Stimulated activated naive CD4-positive, alpha-beta T cell (primary cell): ENCODE measurements at regions not wholly inside any gene's neighbourhood (a gene's known extent, or its start where the extent isn't known, plus 50 kb on each side); places are given as distances from the start of the nearest gene placed in this dataset.

Experiments used
- DNase-seq, 6 experiments: peaks; one replicate each; lab custom pipeline; 2025; lab: John Stamatoyannopoulos, UW

DNA sequence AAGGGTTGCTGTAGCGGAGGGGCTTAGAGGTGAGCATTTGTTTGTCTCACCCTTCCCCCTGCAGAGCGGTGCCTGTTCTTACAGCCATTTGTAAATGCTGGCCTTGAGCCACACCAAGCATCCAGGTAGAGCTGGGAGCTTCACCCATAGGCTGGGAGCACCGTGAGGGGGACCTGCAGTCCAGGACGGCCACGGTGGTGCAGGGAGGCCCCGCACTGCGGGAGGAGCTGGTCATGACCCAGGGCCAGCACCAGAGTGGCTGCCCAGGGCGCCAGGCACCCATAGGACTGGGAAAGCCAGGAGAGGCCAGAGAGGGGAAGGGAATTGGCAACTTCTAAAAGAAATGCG lies 197.3 kb upstream of the ADAMTS16 start:
- no peak for DNase-seq

DNA sequence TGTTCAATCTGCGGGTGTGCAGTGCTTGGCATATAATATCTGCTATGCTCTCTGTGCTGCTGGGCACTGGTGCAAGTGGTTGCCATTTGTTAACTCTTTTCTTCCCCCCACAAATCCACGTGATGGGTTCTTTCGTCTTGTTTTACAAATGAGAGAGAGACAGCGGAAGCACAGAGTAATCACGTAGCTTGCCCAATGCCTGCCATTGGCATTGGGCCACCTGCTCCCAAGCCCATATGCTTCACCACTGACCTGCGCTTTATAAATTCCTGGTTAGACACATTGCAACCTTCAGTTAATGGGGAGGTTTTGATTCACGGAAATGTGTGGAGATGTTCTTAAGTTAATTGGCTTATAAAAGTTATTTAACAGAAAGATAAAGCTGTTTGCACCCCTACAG lies 194.8 kb upstream of the ADAMTS16 start:
- DNase-seq: no peak

DNA sequence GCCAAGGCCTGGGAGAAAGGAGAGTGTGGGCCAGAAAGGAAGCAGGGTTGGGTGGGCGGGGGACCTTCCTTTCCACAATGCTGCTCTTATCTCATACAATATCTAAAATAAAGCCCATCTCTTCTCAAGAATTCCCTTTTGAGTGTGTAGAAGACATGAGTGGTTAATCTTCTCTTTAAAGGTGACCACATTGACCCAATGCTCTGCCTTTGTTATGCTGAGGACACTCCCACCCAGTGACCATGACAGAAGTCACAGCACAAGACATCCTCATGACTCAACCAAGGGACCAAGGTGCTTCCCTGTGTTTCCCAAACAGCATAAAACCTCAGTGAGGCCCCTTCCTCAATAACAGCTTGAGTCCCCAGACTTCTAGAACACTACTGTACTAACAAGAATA lies 193.0 kb upstream of the ADAMTS16 start:
- DNase-seq: no peak

DNA sequence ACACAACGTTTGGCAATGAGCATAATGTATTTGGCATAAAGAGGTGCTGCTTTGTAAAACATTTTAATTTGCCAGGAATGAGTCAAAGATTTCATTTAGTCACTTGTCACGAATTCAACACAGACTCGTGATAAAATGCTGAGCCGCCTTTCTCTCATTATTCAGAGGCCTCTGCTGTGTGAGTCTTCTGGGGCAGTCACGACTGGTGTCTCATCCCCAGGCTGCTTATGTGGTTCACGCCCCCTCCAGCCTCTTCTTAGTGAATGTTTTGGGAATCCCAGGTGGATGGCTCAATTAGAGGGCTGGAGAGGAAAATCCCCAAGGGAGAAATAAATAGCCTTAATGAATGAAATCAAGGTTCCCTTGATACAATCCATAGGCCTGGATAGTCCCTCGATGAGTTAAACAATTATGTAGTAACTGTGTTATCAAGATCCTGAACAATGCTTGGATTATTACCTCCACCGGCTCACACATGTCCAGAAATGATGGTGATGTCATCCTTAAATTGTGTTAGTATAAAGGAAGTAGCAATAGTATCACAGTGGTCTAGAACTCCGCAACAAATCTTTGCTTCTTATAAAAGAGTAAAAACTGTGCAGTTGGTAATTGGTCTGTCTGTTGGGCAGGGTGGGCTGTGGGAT lies 192.1 kb upstream of the ADAMTS16 start:
- DNase-seq: no peak

DNA sequence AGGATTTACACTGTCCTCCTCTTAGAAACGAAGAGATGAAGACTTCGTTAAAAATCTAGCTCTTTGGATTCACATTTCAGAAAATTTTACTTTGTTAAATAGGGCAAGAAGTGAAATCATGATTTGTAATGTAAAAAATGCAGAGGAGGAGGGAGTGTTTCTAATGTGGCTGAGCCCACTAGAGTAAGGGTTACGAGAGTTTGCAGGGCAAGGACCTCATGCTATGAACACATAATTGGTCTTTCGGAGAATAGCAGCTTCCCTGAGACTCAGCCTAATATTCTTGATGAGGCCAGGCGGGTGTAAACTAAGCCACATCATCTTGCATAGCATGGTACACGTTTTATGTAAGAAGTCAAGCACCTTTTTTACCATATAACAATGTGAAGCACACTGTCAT lies 191.0 kb upstream of the ADAMTS16 start:
- no peak for DNase-seq

DNA sequence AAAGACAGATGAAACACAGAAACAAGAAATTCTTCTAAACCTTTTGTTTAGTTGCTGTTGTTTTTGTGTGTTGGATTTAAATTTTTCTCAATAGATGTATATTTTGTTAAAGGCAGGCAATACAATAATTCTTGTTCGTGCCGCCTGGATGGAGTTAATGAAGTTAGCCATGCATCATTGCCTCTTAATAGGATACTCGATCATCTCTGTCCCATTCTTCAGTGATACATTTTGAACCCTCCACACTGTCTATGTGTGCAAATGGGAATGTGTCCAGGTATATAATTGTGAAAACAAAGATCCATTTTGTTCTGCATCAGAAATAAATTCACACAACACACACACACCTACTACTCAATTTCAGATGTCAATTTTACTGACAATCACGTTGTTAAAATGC lies 186.6 kb upstream of the ADAMTS16 start:
- no peak for DNase-seq

DNA sequence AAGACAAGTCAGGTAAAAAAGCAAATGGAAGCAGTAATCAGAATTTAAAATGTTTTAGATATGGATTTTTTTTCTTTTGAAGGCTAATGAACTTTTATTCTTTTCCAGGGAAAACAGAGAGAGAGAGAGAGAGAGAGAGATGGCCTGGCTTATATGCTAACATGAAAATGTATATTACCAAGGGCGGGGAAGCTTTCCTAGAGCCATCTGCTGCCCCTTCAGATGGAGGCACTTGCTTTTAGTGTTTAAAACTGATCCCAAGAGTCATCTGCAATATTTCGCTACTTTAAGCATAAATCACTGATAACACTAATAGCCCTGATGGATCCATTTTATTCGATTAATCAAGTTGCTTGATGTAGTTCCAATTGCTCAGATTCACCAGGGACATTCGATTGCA lies 186.1 kb upstream of the ADAMTS16 start:
- no peak for DNase-seq

DNA sequence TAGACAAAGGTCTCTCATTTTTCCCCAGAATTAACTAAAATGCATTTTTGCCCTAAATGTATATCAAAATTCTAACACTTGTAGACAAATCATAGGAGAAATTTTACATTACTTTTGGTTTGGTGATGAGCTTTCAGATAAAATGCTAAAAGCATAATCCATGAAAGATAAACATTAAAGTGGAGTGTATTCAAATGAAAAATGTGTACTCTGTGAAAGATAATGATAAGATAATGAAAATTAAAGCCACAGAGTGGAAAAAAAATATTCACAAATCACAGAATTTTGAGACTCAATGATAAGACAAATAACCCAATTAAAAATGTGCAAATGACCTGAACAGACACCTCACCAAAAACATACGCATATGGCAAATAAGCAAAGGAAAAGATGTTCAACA lies 176.9 kb upstream of the ADAMTS16 start:
- no peak for DNase-seq

DNA sequence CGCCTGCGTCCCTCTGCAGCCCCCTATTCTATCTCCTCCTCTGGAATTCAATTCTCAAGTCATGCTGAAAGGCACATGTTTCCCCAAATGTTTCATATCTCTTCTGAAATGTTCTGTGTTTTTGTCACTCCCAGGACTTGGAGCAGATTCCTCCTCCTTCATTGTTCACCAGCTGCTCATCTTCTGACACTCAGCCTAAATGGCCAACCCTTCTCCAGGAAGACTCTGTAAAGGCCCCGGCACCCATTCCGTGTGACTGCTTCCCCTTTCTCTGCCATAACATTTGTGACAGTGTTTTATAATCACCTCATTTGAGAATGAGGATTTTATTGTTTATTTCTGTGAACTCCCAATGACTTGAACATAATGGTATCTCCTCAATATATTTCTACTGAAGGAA lies 170.8 kb upstream of the ADAMTS16 start:
- DNase-seq: no peak

DNA sequence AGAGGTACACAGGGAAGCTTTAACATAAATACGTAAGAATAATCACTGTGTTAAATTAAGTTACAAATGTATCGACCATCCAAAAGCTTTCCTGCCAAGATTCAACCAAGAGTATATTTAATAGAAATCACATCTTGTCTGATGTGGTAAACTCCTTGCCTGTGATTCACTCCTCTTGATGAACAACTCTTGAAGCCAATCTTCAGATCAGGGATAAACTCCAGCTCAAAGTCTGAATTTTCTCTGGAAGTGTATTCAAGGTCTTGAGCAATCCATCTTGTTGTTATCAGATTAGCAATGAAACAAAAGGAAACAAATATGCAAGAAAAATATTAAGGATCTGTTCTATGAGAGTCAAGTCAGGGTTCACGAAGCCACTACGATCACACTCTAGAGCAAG lies 170.0 kb upstream of the ADAMTS16 start:
- no peak for DNase-seq

DNA sequence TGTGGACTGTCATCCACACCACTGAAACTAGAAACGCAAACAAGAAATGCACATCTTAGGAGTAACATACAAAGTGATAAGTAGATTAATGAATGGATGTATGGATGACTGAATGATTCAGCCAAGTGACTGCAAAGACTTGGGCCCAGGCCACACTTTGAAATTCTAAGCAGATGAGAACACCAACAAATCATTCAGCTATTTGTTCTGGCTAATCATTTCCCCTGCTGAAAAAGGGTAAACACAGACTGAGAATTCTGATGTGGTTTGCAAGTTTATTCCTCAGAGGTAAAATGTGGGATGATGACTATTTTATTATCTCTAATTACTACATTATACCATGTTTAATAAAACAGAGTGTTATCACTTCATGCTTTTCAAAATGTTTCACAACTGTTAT lies 163.2 kb upstream of the ADAMTS16 start:
- DNase-seq: no peak

DNA sequence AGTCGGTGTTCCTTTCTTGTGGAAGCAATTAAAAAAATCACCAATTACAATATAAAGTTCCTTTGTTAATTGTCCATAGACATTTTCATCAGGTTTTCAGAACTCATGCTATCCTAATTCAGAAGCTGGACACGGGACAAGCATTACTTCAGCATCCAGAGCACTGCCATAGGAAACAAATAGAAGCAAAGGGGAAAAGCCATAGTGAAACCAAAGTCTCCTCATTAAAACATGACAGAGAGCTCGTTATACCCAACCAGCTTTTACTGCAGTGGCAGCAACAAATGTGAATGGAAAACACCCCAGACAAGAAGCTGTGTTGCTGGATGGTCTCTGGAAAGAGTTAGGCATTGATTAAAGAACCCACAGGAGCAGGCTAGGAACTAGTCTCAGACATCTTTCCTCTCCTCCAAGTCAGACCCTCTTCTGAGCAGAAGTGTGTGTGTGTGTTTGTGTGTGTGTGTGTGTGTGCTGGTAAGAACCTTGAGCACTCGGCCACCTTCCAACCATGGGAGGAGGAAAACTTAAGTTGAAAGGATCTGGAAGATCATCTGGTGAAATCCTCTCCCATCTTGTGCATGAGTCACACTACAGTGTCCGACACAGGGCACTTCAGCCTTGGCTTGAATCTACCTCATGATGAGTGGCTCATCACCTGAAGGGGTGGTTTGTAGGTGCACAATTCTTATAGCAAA lies 162.6 kb upstream of the ADAMTS16 start:
- no peak for DNase-seq

DNA sequence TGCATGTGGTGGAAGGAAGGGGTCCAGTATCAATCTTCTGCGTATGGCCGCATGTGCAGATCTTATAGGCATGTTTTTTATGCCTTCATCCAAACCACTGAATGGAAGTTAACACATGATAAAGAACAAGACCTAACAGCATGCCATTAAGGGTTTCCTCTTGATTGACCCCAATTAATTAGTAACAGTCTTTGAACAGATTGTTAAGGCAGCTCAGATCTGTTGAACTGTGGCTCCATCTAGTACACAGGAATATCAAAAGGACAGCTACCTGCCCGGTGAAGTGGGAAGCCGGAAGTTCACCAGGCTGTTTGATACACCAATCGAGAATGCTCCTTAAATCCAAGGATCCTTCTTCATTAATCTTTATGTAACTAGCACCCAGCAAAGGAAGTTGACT lies 159.9 kb upstream of the ADAMTS16 start:
- no peak for DNase-seq

DNA sequence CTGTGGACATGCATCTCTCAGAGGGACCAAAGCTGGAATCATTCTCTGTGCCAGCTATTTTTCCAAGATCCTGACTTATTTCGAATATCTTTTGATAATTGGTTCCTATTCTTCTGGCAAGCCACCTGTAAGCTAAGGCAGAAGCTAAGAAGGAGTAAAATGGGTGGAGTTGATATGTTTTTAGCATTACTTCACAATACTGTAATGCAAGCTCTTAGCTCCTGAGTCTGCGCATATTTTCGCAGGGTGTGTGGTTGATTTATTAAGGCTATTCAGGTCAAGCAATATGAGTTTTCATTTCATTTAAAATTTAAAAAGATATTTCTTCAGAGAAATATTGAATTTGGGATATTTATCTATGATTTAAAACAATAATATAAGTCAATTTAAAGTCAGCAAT lies 158.5 kb upstream of the ADAMTS16 start:
- DNase-seq: no peak

DNA sequence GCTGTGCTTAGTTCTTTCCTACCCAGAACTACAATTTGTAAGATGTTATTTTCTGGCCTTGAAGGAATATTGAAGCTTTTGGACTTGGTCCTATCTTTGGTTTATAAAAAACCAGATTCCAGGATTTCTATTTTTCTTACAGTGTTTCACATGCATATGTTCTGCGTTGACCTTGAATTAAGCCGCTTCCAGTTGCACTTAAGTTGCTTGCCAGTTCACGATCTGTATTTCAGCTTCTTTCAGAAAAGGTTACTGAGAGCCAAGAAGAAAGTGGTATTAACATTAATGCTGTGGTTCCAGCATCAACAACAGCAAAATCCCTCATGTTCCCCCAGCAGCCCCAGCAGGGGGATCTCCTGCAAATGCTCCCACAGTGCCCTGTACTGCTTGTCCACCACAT lies 156.4 kb upstream of the ADAMTS16 start:
- DNase-seq: no peak

DNA sequence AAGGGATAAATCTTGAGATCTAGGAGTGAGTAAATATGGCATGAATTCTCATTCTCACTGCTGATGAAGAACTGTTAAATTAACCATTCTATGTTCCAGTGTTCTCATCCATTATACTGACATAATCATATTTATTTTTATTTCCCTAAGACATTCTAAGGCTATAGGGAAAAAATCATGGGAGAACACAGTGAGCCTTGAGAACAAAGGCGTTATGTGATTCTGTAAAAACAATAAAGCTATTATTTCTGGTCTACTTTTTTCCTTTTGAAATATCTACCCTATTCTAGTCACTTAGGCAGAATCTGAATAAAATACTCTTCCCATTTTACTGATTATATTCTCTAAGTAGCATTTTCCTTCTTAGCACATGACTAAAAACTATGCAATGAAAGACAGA lies 155.7 kb upstream of the ADAMTS16 start:
- DNase-seq: no peak

DNA sequence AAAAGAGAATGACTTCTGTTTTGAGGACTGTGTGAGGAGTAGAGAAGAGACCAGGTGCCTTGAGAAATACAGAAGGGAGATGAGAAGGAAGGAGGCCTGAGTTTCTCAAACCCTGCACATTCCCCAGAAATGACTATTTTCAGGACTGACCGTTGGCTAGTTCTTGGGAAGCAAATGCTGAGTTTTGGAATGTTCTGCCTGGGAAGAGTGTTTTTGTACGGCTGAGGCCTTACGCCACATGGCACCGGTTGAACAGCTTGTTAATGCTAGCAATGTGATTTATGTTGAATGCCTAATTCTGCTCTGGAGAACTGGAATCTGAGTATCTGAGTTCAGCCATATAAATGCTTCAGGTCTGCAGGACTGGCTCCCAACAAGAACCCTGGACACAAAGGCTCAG lies 152.7 kb upstream of the ADAMTS16 start:
- DNase-seq: no peak

DNA sequence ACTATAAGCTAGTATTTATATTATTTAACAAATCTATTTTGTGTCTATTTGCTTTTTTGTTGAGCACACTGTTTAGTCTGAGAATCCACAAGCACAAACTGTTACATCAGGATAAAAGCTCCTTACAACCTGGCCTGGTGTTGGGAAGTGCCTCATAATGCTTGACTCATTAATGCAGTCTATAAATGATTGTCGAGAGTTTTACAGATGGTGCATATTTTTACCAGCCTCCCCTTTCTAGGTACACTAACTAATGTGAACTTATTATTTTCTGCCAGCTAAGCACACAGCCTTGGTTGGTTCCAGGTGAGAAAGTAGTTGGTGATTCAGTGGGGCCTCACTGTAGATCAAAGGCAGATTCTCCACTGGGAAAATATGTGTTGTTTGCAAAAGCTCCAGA lies 151.0 kb upstream of the ADAMTS16 start:
- no peak for DNase-seq

DNA sequence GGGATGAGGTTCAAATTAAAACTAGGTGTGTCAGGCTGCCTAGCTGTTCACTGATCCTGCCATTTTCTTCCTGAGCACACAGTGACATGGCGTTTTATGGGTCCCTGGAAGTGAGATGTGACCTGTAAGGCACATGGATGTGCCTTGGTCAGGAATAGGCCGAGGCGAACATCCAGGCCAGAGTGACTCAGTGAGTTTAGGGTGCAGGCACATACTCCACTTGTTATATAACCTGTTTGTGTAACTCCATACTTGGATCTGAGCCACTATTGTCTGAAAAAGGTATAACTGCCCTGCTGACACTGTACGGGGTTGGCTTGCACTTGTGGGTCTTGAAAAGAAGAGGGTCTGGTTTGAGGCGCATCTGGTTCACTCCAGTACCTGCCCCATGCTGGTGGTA lies 150.1 kb upstream of the ADAMTS16 start:
- no peak for DNase-seq

DNA sequence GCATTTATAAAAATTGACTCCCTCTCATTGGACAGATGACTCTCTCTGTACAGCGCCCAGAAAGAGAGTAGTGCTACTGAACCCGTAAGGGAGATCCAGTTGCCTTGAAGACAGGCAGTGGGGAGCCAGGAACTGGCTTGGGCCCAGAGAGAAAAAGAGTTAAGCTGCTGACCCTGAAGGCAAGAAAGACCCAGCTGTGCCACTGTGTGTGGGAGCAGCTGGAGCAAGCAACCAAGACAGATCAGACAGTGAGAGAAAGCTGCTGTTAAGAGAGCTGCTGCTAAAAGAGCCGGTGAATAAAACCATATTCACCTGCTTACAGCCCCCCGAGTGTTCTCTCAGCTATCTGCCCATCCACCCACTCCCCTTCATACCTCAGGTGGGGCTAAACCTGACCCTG lies 149.7 kb upstream of the ADAMTS16 start:
- no peak for DNase-seq

DNA sequence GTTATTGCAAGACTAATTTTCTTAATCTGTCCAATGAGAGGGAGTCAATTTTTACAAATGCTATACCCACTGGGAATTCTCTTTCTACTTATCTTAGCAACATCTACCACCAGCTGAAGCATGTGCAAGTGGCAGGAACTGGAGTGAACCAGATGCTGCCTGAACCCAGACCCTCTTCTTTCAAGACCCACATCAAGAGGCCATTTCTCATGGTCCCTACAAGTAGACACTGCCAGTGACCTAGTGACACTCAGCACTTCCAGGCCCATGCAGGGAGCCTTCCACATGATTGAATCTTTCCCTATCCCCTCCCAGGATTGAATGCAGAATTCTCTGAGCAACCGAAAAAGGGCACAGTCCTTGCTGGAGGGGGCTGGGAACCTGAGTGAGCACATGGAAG lies 148.2 kb upstream of the ADAMTS16 start:
- DNase-seq: no peak

DNA sequence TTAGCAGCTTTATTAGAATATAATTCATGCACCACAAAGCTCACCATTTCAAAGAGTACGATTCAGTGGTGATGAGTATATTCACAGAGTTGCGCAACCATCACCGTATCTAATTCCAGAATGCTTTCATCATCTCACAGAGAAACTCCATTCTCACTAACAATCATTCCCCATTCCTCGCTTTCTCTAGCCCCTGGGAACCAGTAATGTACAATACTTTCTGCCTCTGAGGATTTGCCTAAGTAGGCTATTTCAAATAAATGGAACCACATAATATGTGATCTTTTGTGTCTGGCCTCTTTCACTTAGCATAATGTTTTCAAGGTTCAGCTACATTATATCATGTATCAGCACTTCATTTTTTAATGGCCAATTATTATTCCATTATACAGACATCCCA lies 145.1 kb upstream of the ADAMTS16 start:
- DNase-seq: no peak

DNA sequence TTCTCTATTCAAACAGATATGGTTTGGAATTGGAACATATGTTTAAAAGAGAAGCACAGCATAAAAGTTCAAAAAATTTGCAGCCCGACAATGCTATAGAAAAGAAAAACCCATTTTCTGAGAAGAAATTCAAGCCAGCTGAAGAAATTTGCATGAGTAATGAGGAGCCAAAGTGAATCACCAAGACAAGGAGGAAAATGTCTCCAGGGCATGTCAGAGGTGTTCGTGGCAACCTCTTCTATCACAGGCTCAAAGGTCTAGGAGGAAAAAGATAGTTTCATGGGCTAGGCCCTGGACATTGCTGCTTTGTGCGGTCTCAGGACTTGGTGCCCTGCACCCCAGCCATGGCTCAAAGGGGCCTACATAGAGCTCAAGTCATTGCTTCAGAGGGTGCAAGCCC lies 134.8 kb upstream of the ADAMTS16 start:
- DNase-seq: no peak

DNA sequence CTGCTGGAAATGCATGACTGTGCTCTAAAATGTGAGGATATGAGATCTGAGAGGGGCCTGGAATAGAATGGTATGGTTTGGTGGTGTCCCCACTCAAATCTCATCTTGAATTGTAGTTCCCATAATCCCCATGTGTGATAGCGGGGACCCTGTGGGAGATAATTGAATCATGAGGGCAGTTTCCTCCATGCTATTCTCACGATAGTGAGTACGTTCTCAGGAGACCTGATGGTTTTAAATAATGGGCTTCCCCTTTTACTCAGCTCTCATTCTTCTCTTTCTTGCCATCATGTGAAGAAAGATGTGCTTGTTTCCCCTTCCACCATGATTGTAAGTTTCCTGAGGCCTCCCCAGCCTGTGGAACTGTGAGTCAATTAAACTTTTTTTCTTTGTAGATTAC lies 133.6 kb upstream of the ADAMTS16 start:
- no peak for DNase-seq
